ENCODE measurements at regions not wholly inside any gene's neighbourhood (a gene's known extent, or its start where the extent isn't known, plus 50 kb on each side); places are given as distances from the start of the nearest gene placed in this dataset.

GRCh38 chr22:48849963-48850657, 977.6 kb downstream of the BRD1 start:
- no peak for TF ChIP-seq CTCF (IDR thresholded peaks at IDR 0.05)
- TF ChIP-seq POLR2A (IDR thresholded peaks at IDR 0.05), result no peak

All from heart left ventricle (tissue), 13 donors.